Progenitor cell of endocrine pancreas (in vitro differentiated cells): ENCODE measurements at regions not wholly inside any gene's neighbourhood (a gene's known extent, or its start where the extent isn't known, plus 50 kb on each side); places are given as distances from the start of the nearest gene placed in this dataset.

Experiments
- DNase-seq: peaks from one replicate; pipeline ENCODE4 v3.0.0; 2021; ENCODE audit warnings: low spot score; ENCODE audit not compliant: unreplicated experiment
- H3K27ac Mint-ChIP-seq: 2 replicates; pipeline ENCODE4 v1.8.0; 2021; ENCODE audit warnings: mild to moderate bottlenecking, moderate library complexity, mixed read lengths
- H3K27me3 Mint-ChIP-seq: 2 replicates; pipeline ENCODE4 v1.8.0; 2021; ENCODE audit warnings: mixed read lengths
- H3K36me3 Mint-ChIP-seq: 2 replicates; pipeline ENCODE4 v1.8.0; 2022; ENCODE audit warnings: mixed read lengths; ENCODE audit not compliant: insufficient read depth
- H3K4me1 Mint-ChIP-seq: 2 replicates; pipeline ENCODE4 v1.8.0; 2021; ENCODE audit warnings: low read depth, mixed read lengths
- H3K4me3 Mint-ChIP-seq: 2 replicates; pipeline ENCODE4 v1.8.0; 2021; ENCODE audit warnings: low read depth, mild to moderate bottlenecking, moderate library complexity, mixed read lengths
- H3K9me3 Mint-ChIP-seq: 2 replicates; pipeline ENCODE4 v1.8.0; 2021; ENCODE audit warnings: low read depth, mixed read lengths
- CTCF ChIP-seq: fragments of 200-600 bp; sonication (generic); IDR thresholded peaks from one replicate; pipeline ENCODE4 v1.5.0; 2021; ENCODE audit warnings: antibody characterized with exemption, mild to moderate bottlenecking; ENCODE audit not compliant: unreplicated experiment

GRCh38 chr20:4507288-4507719 is 179.0 kb upstream of the PRNP start:
- Mint-ChIP-seq H3K4me3 (no peak overlapping the region), H3K27ac (peak overlapping the region; percentile 65), H3K27me3 (no peaks in the 10 kb centered on the region), H3K36me3 (no peaks in the 10 kb centered on the region), H3K4me1 (peaks cover 12% of the 10 kb centered on the region), H3K9me3 (no peaks in the 10 kb centered on the region)
- DNase-seq, result no peak
- no peak for TF ChIP-seq CTCF

- no peak for TF ChIP-seq CTCF
- no peak overlapping the region for H3K27ac Mint-ChIP-seq
- peaks cover 12% of the 10 kb centered on the region for H3K4me1 Mint-ChIP-seq
- H3K4me3 Mint-ChIP-seq, result no peak overlapping the region
- DNase-seq, result no peak
- no peaks in the 10 kb centered on the region for H3K36me3 Mint-ChIP-seq
- H3K9me3 Mint-ChIP-seq, result peaks cover 11% of the 10 kb centered on the region
- no peaks in the 10 kb centered on the region for H3K27me3 Mint-ChIP-seq
Observed at GRCh38 chr20:4504814-4505213, 181.4 kb upstream of the PRNP start.

DNA sequence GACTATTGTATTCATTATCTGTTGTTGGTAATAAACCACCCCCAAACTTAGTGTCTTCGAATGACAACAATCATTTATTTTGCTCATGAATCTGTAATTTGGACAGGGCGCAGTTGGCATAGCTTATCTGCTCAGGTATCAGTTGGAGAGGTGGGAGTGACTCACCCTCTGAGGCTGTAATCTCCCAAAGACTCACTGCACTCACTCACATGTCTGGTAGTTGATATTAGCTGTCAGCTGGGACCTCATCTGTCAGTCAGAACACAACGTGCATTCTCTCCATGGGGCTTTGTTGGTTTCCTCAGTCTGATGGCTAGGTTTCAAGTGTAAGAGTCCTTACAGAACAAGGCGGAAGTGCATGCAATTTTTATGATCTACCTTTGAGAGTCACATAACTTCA is 183.5 kb upstream of the PRNP start:
- Mint-ChIP-seq H3K4me1 (peaks cover 7% of the 10 kb centered on the region), H3K27ac (no peak overlapping the region), H3K27me3 (no peaks in the 10 kb centered on the region), H3K36me3 (peaks cover 2% of the 10 kb centered on the region), H3K4me3 (no peak overlapping the region), H3K9me3 (peaks cover 16% of the 10 kb centered on the region)
- DNase-seq, result no peak
- TF ChIP-seq CTCF, result no peak

DNA sequence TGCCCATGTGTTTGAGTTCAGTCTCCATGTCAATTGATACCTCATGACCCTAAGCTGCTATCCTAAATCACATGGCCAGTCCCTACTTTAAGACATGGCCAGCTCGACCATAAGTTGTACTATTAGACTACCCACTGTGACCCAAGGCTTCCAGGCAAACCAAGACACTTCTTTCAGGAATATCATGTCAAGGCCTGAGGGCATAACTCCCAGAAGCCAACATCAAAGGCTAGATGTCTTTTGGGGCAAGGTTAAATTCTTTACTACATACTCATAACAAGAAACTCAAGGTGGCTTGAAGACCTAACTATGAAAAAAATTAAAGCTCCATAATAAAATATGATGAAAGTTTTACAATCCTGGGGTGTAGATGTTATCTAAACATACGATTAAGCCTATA is 192.9 kb upstream of the PRNP start:
- H3K4me3 Mint-ChIP-seq, result no peak overlapping the region
- TF ChIP-seq CTCF, result no peak
- no peaks in the 10 kb centered on the region for H3K4me1 Mint-ChIP-seq
- H3K36me3 Mint-ChIP-seq, result no peaks in the 10 kb centered on the region
- DNase-seq, result no peak
- no peak overlapping the region for H3K27ac Mint-ChIP-seq
- no peaks in the 10 kb centered on the region for H3K27me3 Mint-ChIP-seq
- H3K9me3 Mint-ChIP-seq, result peaks cover 7% of the 10 kb centered on the region

DNA sequence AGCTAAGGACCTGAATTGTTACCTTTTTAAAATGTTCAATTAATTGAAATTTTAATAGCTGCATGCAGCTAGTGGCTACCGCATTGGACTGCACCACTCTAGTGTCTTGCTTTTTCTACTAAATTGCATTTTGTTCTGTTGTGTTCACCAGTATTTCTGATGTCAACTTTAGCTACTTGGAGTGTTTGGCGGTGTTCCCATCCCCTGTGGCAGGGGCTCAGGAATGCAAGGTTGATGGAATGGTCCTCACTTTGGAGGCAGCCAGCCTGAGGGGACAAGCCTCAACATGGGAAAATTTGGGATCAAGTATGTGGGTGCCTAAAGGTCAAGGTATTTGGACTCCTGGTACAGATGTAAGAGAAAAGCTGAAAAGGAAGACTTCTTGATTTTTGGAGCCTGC is 194.6 kb upstream of the PRNP start:
- Mint-ChIP-seq H3K27ac (no peak overlapping the region), H3K36me3 (no peaks in the 10 kb centered on the region), H3K9me3 (no peaks in the 10 kb centered on the region), H3K4me3 (no peak overlapping the region), H3K27me3 (no peaks in the 10 kb centered on the region), H3K4me1 (no peaks in the 10 kb centered on the region)
- TF ChIP-seq CTCF, result no peak
- DNase-seq, result no peak
